Endodermal cell (in vitro differentiated cells): ENCODE measurements at regions not wholly inside any gene's neighbourhood (a gene's known extent, or its start where the extent isn't known, plus 50 kb on each side); places are given as distances from the start of the nearest gene placed in this dataset.

Experiments used
- DNase-seq: peaks from one replicate; pipeline ENCODE4 v3.0.0-alpha.2; 2017
- H3K27ac ChIP-seq: 2 replicates; pipeline ENCODE4 v1.5.1; 2013; ENCODE audit warnings: mild to moderate bottlenecking, low read depth, low read length, moderate library complexity
- H3K27me3 ChIP-seq: 2 replicates; pipeline ENCODE4 v1.6.1; 2013; ENCODE audit warnings: mild to moderate bottlenecking, low read length, moderate library complexity; ENCODE audit not compliant: insufficient read depth, control insufficient read depth, poor library complexity, severe bottlenecking
- H3K36me3 ChIP-seq: 2 replicates; pipeline ENCODE4 v1.7.0; 2013; ENCODE audit warnings: mild to moderate bottlenecking, low read length, moderate library complexity; ENCODE audit not compliant: control insufficient read depth, insufficient read depth
- H3K4me1 ChIP-seq: one replicate; pipeline ENCODE4 v1.7.0; 2013; ENCODE audit warnings: low read length; ENCODE audit not compliant: control insufficient read depth, insufficient read depth
- H3K4me3 ChIP-seq: 2 replicates; pipeline ENCODE4 v1.5.1; 2013; ENCODE audit warnings: mild to moderate bottlenecking, low read length, moderate library complexity
- H3K9ac ChIP-seq: 2 replicates; pipeline ENCODE4 v1.6.1; 2013; ENCODE audit warnings: mild to moderate bottlenecking, low read length, moderate library complexity; ENCODE audit not compliant: poor library complexity, severe bottlenecking; ENCODE audit errors: extremely low read depth
- H3K9me3 ChIP-seq: 2 replicates; pipeline ENCODE4 v1.6.1; 2013; ENCODE audit warnings: mild to moderate bottlenecking, low read length, moderate library complexity; ENCODE audit not compliant: control insufficient read depth
- H3K27ac Mint-ChIP-seq: 2 replicates; pipeline ENCODE4 v1.8.0; 2020; ENCODE audit warnings: mixed read lengths
- H3K27me3 Mint-ChIP-seq: 2 replicates; pipeline ENCODE4 v1.8.0; 2021; ENCODE audit warnings: mild to moderate bottlenecking, mixed read lengths; ENCODE audit not compliant: insufficient read depth
- H3K36me3 Mint-ChIP-seq: 2 replicates; pipeline ENCODE4 v1.8.0; 2020; ENCODE audit warnings: low read depth, mixed read lengths
- H3K4me1 Mint-ChIP-seq: 2 replicates; pipeline ENCODE4 v1.8.0; 2020; ENCODE audit warnings: mixed read lengths
- H3K4me3 Mint-ChIP-seq: 2 replicates; pipeline ENCODE4 v1.8.0; 2020; ENCODE audit warnings: mild to moderate bottlenecking, moderate library complexity, mixed read lengths
- H3K9me3 Mint-ChIP-seq: 2 replicates; pipeline ENCODE4 v1.8.0; 2020; ENCODE audit warnings: mild to moderate bottlenecking, mixed read lengths
- WGBS, 2 experiments: methylation state at CpG; one replicate each; pipeline versions ENCODE4 v1.1.5 to v1.1.7; 2013; ENCODE audit warnings: missing lambda C conversion rate in 2 of 2, mixed read lengths in 1 of 2; ENCODE audit not compliant: insufficient coverage in 1 of 2, insufficient read length in 1 of 2; 5-methylcytosine and 5-hydroxymethylcytosine counted together
- TF ChIP-seq, protein P1 (sequence below): fragments of 200-600 bp; sonication (generic); conservative IDR thresholded peaks from 2 replicates; pipeline ENCODE4 v1.5.0; 2021; ENCODE audit warnings: antibody characterized with exemption, mild to moderate bottlenecking

- Mint-ChIP-seq H3K4me1 (peaks cover 10% of the 10 kb centered on the region), H3K9me3 (no peaks in the 10 kb centered on the region), H3K4me3 (no peak overlapping the region), H3K27me3 (no peaks in the 10 kb centered on the region), H3K27ac (no peak overlapping the region), H3K36me3 (no peaks in the 10 kb centered on the region)
- Histone ChIP-seq H3K36me3 (no peaks in the 10 kb centered on the region), H3K9me3 (no peaks in the 10 kb centered on the region), H3K27ac (no peak overlapping the region), H3K27me3 (no peaks in the 10 kb centered on the region), H3K4me3 (no peak overlapping the region), H3K9ac (no peak overlapping the region), H3K4me1 (no peaks in the 10 kb centered on the region)
- TF ChIP-seq, protein P1, sequence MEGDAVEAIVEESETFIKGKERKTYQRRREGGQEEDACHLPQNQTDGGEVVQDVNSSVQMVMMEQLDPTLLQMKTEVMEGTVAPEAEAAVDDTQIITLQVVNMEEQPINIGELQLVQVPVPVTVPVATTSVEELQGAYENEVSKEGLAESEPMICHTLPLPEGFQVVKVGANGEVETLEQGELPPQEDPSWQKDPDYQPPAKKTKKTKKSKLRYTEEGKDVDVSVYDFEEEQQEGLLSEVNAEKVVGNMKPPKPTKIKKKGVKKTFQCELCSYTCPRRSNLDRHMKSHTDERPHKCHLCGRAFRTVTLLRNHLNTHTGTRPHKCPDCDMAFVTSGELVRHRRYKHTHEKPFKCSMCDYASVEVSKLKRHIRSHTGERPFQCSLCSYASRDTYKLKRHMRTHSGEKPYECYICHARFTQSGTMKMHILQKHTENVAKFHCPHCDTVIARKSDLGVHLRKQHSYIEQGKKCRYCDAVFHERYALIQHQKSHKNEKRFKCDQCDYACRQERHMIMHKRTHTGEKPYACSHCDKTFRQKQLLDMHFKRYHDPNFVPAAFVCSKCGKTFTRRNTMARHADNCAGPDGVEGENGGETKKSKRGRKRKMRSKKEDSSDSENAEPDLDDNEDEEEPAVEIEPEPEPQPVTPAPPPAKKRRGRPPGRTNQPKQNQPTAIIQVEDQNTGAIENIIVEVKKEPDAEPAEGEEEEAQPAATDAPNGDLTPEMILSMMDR, result no peak
- WGBS, 2 experiments, result 75 to 82% methylated on average over 1 to 3 of the region's 3 CpGs
- no peak for DNase-seq
Observed at GRCh38 chr12:92546259-92546634, 156.5 kb upstream of the PLEKHG7 start.

GRCh38 chr12:92544322-92544721, 158.5 kb upstream of the PLEKHG7 start:
- no peak overlapping the region for H3K9ac ChIP-seq
- H3K27ac Mint-ChIP-seq, result no peak overlapping the region

DNA sequence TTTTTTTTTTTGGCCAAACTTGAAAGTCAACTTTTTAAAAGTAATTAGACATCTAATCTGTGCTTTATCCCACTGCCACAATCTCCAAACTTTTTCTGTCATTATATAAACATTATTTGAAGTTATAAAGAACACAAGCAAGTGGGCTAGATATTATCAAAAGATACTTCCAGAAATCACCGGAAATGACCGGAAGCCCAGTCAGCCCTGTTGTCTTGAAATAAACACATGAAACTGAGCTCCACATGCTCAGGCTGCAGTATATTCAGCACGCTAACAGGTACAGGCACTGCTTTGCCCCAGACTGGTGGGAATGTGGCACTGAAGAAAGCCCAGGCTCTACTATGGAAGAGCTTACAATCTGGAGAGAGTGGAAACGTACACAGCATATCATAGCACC, 158.9 kb upstream of the PLEKHG7 start:
- H3K36me3 ChIP-seq, result no peaks in the 10 kb centered on the region
- TF ChIP-seq, protein P1, result no peak
- H3K9me3 ChIP-seq, result no peaks in the 10 kb centered on the region
- no peaks in the 10 kb centered on the region for H3K27me3 ChIP-seq
- Mint-ChIP-seq H3K4me3 (no peak overlapping the region), H3K36me3 (no peaks in the 10 kb centered on the region), H3K27ac (no peak overlapping the region), H3K9me3 (no peaks in the 10 kb centered on the region), H3K27me3 (no peaks in the 10 kb centered on the region), H3K4me1 (peaks cover 23% of the 10 kb centered on the region)
- peaks cover 11% of the 10 kb centered on the region for H3K4me1 ChIP-seq
- DNase-seq, result no peak
- H3K27ac ChIP-seq, result no peak overlapping the region
- H3K9ac ChIP-seq, result no peak overlapping the region
- no peak overlapping the region for H3K4me3 ChIP-seq
- 95 to 100% methylated on average over 3 of the region's 4 CpGs for WGBS, 2 experiments

More at GRCh38 chr12:92544322-92544721, 158.5 kb upstream of the PLEKHG7 start:
- Histone ChIP-seq H3K27me3 (no peaks in the 10 kb centered on the region), H3K4me3 (no peak overlapping the region), H3K4me1 (peaks cover 11% of the 10 kb centered on the region), H3K36me3 (no peaks in the 10 kb centered on the region), H3K9me3 (no peaks in the 10 kb centered on the region), H3K27ac (no peak overlapping the region)
- Mint-ChIP-seq H3K27me3 (no peaks in the 10 kb centered on the region), H3K4me3 (no peak overlapping the region), H3K9me3 (no peaks in the 10 kb centered on the region), H3K36me3 (no peaks in the 10 kb centered on the region), H3K4me1 (peaks cover 23% of the 10 kb centered on the region)
- TF ChIP-seq, protein P1, result no peak
- 75 to 82% methylated on average over 3 to 6 of the region's 6 CpGs for WGBS, 2 experiments
- DNase-seq, result no peak
